ENCODE measurements at regions not wholly inside any gene's neighbourhood (a gene's known extent, or its start where the extent isn't known, plus 50 kb on each side); places are given as distances from the start of the nearest gene placed in this dataset.

DNA sequence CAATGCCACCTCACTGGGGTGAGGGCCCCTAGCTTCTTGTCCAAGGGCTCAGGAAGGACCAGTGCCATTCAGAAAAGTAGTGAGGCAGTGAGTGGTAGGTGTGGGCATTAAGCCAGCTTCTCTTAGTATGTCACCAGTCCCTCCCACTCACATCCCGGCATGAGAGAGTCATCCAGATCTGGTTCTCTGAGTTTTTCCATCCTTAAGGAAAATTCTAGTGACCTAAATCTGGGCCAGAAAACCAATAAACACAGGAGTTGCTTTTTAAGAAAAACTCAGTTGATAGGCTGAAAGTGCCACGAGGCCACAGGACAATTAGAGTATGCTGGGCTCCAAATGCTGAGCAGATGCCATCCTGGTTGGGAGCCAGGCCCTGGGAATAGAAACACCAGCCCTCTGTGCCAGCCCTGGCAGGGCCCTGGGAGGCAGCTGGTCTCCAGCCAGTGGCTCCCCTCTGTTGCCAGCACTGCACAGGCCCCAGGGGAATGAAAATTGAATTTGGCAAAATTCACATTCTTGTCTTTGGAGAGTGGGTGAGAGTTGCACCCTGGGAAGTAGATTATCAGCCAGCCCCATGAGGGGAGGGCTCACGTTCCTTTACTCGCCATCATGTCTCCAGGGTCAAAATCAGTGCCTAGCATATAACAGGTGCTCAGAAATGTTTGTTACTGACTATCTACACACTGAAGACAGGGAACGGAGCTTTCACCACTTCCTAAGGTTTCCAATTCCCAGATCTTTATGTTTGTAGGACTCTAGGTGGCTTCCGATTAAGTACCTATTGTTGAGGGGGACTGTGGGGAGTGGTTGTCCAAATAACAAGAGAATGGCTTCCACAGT is 52.8 kb downstream of the FAM43A start:
- no peak overlapping the region for H3K4me3 ChIP-seq (ENCODE audit: low read length)
- no peaks in the 10 kb centered on the region for H3K9me3 ChIP-seq (ENCODE audit: control insufficient read depth, low read length)
- ATAC-seq (peak; percentile 85 to 91), DNase-seq (peak; percentile 66 to 87 (median 84))
- no peak overlapping the region for H3K27ac ChIP-seq (ENCODE audit: low read length)
- H3K4me1 ChIP-seq (ENCODE audit: control insufficient read depth, insufficient read depth, low read length) = peaks cover 14% of the 10 kb centered on the region
- no peaks in the 10 kb centered on the region for H3K27me3 ChIP-seq (ENCODE audit: control insufficient read depth, insufficient read depth)
- 54% methylated on average over 6 of the region's 6 CpGs for WGBS
- intact Hi-C loops (cut with DNase I) = no loop called here

DNA sequence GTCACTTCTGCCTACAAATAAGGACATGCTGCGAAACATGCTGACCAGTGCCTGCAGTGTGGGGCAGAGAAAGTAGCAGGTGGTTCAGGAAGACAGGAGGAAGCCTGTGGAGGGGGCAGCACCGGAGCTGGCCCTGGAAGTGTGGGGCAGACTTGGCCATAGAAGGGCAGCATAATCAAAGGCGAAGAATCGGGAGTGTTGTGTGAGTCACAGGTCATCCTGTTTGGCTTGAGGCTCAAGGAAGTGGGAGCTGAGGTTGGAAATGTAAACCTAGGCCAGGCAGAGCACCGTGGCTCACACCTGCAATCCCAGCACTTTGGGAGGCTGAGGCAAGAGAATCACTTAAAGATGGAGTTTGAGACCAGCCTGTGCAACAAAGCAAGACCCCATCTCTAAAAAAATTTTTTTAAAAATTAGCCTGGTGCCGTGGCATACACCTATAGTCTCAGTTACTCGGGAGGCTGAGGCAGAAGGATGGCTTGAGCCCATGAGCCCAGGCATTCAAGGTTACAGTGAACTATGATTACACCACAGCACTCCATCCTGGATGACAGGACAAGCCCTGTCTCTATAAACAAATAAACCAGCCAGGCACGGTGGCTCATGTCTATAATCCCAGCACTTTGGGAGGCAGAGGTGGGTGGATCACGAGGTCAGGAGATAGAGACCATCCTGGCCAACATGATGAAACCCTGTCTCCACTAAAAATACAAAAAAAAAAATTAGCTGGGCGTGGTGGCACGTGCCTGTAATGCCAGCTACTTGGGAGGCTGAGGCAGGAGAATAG is 54.0 kb downstream of the FAM43A start:
- WGBS = 74% methylated on average over 11 of the region's 11 CpGs
- intact Hi-C loops (cut with DNase I) = no loop called here
- Histone ChIP-seq H3K4me3 (ENCODE audit: low read length) (no peak overlapping the region), H3K9me3 (ENCODE audit: control insufficient read depth, low read length) (no peaks in the 10 kb centered on the region), H3K27ac (ENCODE audit: low read length) (no peak overlapping the region), H3K27me3 (ENCODE audit: control insufficient read depth, insufficient read depth) (no peaks in the 10 kb centered on the region), H3K4me1 (ENCODE audit: control insufficient read depth, insufficient read depth, low read length) (peaks cover 14% of the 10 kb centered on the region)
- ATAC-seq (peak; percentile 17 to 50), DNase-seq (no peak)

DNA sequence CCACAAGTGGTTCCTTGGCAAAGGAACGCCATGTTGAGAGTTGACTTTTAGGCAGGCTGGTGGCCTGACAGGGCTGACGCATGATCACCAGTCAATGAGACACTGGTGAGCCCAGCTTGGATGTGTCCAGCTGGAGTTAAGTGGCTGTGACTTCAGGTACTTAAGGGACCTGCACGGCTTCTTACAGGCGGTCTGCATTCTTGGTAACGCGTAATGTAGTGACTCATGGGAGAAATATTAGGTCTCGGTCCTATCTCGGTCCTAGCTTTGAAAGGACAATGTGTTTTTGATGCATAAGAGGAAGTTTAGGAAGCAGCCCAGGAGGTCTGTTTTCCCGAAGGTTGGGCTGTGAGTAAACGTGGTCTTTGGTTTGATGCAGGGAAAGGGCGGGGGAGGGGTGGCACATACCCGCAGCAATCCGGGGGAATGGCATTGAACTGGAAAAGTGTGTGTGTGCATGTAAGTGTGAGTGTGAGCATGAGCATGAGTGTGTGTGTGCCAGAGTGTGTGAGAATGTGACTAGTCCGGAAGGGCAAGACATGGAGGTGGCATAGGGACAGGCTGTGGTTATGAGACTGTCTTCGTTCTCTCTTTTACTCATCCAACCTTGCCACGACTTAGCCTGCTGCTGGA is 55.3 kb downstream of the FAM43A start:
- intact Hi-C loops (cut with DNase I) = no loop called here
- DNase-seq = no peak

DNA sequence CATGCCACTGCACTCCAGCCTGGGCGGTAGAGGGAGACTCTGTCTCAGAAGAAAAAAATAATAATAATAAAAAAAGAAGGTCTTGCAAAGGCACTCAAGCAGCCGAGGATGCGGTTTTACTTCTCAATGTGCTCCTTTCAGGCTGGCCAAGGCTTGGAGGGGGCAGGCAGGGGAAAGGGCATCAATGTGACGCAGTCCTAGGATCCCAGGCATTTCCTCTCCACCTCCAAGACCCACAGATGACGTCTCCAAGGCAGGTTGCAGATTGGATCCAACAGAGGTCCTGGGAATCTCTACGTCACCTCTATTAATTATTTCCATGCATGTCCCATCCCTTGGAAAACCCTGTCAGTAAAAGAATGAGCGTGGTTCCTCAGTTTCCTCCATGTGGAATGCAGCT is 56.2 kb downstream of the FAM43A start:
- no peaks in the 10 kb centered on the region for H3K27me3 ChIP-seq (ENCODE audit: control insufficient read depth, insufficient read depth)
- intact Hi-C loops (cut with DNase I) = no loop called here
- H3K9me3 ChIP-seq (ENCODE audit: control insufficient read depth, low read length) = no peaks in the 10 kb centered on the region
- no peak for DNase-seq
- ATAC-seq = no peak
- H3K27ac ChIP-seq (ENCODE audit: low read length) = no peak overlapping the region
- WGBS = 72% methylated on average over 7 of the region's 7 CpGs
- H3K4me3 ChIP-seq (ENCODE audit: low read length) = no peak overlapping the region
- peaks cover 14% of the 10 kb centered on the region for H3K4me1 ChIP-seq (ENCODE audit: control insufficient read depth, insufficient read depth, low read length)

More for the DNA sequence above, 55.3 kb downstream of the FAM43A start:
- no peaks in the 10 kb centered on the region for H3K9me3 ChIP-seq (ENCODE audit: control insufficient read depth, low read length)
- 45% methylated on average over 16 of the region's 16 CpGs for WGBS
- no peak overlapping the region for H3K27ac ChIP-seq (ENCODE audit: low read length)
- H3K27me3 ChIP-seq (ENCODE audit: control insufficient read depth, insufficient read depth) = no peaks in the 10 kb centered on the region
- peaks cover 14% of the 10 kb centered on the region for H3K4me1 ChIP-seq (ENCODE audit: control insufficient read depth, insufficient read depth, low read length)
- no peak overlapping the region for H3K4me3 ChIP-seq (ENCODE audit: low read length)
- peak in 1 of 2 donors; percentile 23 for ATAC-seq

DNA sequence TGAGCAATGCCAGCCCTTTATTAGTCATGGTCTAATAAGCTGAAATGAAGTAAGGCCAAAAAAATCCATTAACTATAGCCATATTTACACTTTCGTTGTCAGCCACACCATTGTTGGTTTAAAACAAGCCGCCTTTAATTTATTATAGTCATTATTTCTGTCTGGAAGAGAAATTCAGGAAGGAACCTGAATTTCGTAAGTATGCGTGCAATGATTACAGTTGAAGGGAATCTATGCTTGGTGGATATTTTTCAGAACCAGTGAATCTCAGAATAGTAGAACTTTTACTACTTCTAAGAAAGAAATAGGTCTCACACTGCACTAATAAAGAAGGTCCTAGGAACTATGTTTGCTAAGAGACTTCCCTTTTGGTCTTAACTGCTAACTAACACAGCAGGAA is 59.1 kb downstream of the FAM43A start:
- no peak for DNase-seq
- Histone ChIP-seq H3K4me3 (ENCODE audit: low read length) (no peak overlapping the region), H3K4me1 (ENCODE audit: control insufficient read depth, insufficient read depth, low read length) (no peaks in the 10 kb centered on the region), H3K9me3 (ENCODE audit: control insufficient read depth, low read length) (no peaks in the 10 kb centered on the region), H3K27ac (ENCODE audit: low read length) (no peak overlapping the region), H3K27me3 (ENCODE audit: control insufficient read depth, insufficient read depth) (no peaks in the 10 kb centered on the region)
- ATAC-seq = no peak
- intact Hi-C loops (cut with DNase I) = no loop called here
- 81% methylated on average over 4 of the region's 4 CpGs for WGBS

DNA sequence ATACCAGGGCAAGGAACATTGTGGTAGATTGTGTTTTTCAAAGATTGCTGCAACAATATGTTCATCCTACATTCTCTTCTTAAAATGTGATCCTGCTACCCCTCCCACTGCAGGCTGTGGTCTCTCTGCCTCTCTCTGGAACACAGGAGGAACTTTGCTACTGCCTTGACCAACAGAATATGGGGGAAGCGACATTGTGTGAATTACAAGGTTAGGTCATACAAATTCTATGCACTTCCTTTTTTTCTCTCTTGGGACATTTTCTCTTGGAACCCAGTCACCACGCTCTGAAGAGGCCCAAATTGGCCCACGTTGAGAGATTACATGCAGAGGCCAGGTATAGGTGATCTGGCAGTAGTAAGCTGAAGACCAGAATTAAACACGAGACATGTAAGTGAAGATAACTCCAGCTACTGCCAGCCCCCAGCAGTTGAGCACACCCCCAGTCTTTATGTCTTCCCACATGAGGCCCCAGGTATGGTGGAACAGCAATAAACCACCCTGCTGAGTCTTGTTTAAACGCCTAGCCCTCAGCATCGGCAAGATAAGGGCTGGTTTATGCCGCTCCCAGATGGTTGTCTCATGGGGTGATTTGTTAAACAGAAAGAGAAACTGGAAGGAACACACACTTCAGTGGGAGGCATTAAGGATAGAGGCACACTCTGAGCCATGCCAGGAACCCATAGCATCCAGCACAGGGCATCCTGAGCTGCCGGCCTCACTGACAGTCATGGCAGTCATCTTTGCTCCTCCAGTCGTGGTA is 59.9 kb downstream of the FAM43A start:
- ATAC-seq = no peak
- Histone ChIP-seq H3K9me3 (ENCODE audit: control insufficient read depth, low read length) (no peaks in the 10 kb centered on the region), H3K27ac (ENCODE audit: low read length) (no peak overlapping the region), H3K4me1 (ENCODE audit: control insufficient read depth, insufficient read depth, low read length) (no peaks in the 10 kb centered on the region), H3K27me3 (ENCODE audit: control insufficient read depth, insufficient read depth) (no peaks in the 10 kb centered on the region), H3K4me3 (ENCODE audit: low read length) (no peak overlapping the region)
- 77% methylated on average over 9 of the region's 9 CpGs for WGBS
- no peak for DNase-seq
- intact Hi-C loops (cut with DNase I) = no loop called here

DNA sequence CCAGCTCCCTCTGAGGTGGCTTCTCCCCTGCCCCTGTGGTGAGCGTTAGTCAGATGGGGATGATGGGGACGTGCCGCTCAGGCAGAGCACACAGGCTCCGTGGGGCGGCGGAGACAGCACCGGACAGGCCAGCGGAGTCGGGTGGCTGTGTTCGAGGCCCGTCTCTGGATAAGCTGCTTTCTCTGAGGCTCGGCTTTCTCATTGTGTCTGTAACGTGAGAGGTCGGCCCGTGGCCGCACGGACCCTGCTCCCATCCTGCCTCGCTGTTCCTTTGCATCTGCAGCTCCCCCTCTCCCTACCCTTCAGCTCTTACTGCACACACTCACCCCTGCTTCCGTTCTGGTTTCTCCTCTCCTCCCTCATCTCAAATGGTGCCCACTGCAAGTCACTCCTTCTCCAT is 62.5 kb downstream of the FAM43A start:
- no peaks in the 10 kb centered on the region for H3K9me3 ChIP-seq (ENCODE audit: control insufficient read depth, low read length)
- 74% methylated on average over 19 of the region's 19 CpGs for WGBS
- ATAC-seq (no peak), DNase-seq (no peak)
- intact Hi-C loops (cut with DNase I) = no loop called here
- no peaks in the 10 kb centered on the region for H3K27me3 ChIP-seq (ENCODE audit: control insufficient read depth, insufficient read depth)
- H3K27ac ChIP-seq (ENCODE audit: low read length) = no peak overlapping the region
- no peak overlapping the region for H3K4me3 ChIP-seq (ENCODE audit: low read length)
- H3K4me1 ChIP-seq (ENCODE audit: control insufficient read depth, insufficient read depth, low read length) = no peaks in the 10 kb centered on the region

DNA sequence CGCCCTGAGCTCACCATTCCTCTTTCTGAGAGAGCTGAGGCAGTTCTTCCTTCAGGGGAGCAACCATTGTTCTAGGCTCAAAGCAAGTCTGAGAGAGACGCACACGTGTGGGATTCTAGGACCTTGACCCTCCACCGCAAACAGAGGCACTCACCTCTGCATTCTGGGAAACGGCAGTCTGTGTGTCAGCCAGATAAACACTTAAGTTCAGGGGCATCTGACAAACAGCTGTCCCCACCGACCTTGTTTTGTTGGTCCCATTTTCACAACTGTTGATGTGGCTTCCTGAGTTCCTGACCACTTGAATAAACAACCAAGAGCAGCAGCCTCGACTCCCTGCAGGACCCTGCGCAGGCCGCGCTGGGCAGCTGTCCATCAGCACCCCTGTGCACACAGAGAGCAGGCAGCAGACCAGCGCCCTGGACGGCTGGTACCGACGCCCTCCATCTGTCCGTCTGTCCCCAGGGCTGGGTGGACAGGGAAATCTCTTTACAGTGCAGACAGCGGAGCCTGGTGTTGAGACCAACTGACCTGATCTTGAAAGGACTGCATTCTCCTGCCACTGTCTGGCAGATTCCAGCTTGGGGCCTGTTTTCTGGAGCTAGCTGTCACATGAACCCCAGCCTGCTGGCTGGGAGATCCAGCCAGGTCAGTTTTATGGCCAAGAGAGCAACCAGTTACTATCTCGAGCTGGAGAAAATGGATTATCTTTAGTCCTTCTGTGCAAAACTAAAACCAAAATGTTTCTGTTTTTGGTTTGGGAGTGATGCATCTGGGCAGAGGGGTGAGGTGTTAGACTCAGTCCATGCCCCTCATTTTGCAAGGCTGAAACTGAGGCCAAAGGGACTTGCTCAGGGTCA is 64.2 kb downstream of the FAM43A start:
- H3K4me3 ChIP-seq (ENCODE audit: low read length) = no peak overlapping the region
- no peak overlapping the region for H3K27ac ChIP-seq (ENCODE audit: low read length)
- intact Hi-C loops (cut with DNase I) = no loop called here
- WGBS = 53% methylated on average over 17 of the region's 17 CpGs
- ATAC-seq (peak in 1 of 2 donors; percentile 48), DNase-seq (no peak)
- no peaks in the 10 kb centered on the region for H3K27me3 ChIP-seq (ENCODE audit: control insufficient read depth, insufficient read depth)
- H3K4me1 ChIP-seq (ENCODE audit: control insufficient read depth, insufficient read depth, low read length) = no peaks in the 10 kb centered on the region
- H3K9me3 ChIP-seq (ENCODE audit: control insufficient read depth, low read length) = no peaks in the 10 kb centered on the region

DNA sequence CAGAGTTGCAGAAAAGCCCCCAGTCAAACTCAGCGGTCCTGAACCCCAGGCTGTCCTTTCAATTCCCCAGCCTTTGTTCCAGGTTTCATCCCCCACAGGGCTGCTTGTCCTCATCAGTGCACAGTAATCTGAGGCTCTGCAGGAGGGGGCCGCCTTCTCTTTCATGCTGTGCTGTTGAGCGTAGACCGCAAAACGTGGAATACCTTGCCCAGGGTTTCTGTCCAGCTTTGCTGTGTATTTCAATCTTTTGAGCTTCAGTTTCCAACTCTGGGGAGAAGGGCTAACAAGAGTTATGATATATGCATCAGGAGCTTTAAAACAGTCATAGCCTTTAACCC is 64.8 kb downstream of the FAM43A start:
- intact Hi-C loops (cut with DNase I) = no loop called here
- H3K4me3 ChIP-seq (ENCODE audit: low read length) = no peak overlapping the region
- no peaks in the 10 kb centered on the region for H3K9me3 ChIP-seq (ENCODE audit: control insufficient read depth, low read length)
- H3K4me1 ChIP-seq (ENCODE audit: control insufficient read depth, insufficient read depth, low read length) = no peaks in the 10 kb centered on the region
- H3K27ac ChIP-seq (ENCODE audit: low read length) = no peak overlapping the region
- ATAC-seq (no peak), DNase-seq (no peak)
- WGBS = 77% methylated on average over 5 of the region's 5 CpGs
- H3K27me3 ChIP-seq (ENCODE audit: control insufficient read depth, insufficient read depth) = no peaks in the 10 kb centered on the region
